Thoracic aorta (tissue), 2 donors: ENCODE measurements at regions not wholly inside any gene's neighbourhood (a gene's known extent, or its start where the extent isn't known, plus 50 kb on each side); places are given as distances from the start of the nearest gene placed in this dataset.
A peak's percentile ranks its signal among the peaks of the same experiment; 100 is the strongest.

Source experiments
- ATAC-seq: fragments of 150-250 bp; one replicate; pipeline ENCODE4 v1.8.0; 2017; ENCODE audit warnings: low read depth; ENCODE audit not compliant: insufficient number of reproducible peaks, low FRiP score
- DNase-seq: peaks from one replicate; pipeline ENCODE4 v3.0.0-alpha.2; 2020; ENCODE audit warnings: low spot score
- H3K27ac ChIP-seq, 2 donors: fragments of 200-600 bp; sonication (generic); 1 replicate in 1 of 2; 2 replicates in 1 of 2; pipeline ENCODE4 v1.5.1; 2016; ENCODE audit warnings: mild to moderate bottlenecking in 2 of 2, moderate library complexity in 2 of 2
- H3K27me3 ChIP-seq: fragments of 200-600 bp; sonication (generic); replicated peaks from 2 replicates; pipeline ENCODE4 v1.6.0; 2016; ENCODE audit warnings: mild to moderate bottlenecking; ENCODE audit not compliant: insufficient read depth
- H3K36me3 ChIP-seq: fragments of 200-600 bp; sonication (generic); one replicate; pipeline ENCODE4 v1.5.1; 2016
- H3K4me1 ChIP-seq, 2 donors: fragments of 200-600 bp; sonication (generic); 1 replicate in 1 of 2; 2 replicates in 1 of 2; pipeline versions ENCODE4 v1.5.1 to v1.6.0; 2016; ENCODE audit warnings: low read depth in 2 of 2, mild to moderate bottlenecking in 1 of 2; ENCODE audit not compliant: control insufficient read depth in 1 of 2
- H3K4me3 ChIP-seq: fragments of 200-600 bp; sonication (generic); 2 replicates; pipeline ENCODE4 v1.5.1; 2016; ENCODE audit warnings: mild to moderate bottlenecking
- H3K9me3 ChIP-seq: fragments of 200-600 bp; sonication (generic); 2 replicates; pipeline ENCODE4 v1.5.1; 2016
- CTCF ChIP-seq: fragments of 200-600 bp; sonication (generic); IDR thresholded peaks from one replicate; pipeline ENCODE4 v1.5.1; 2019; ENCODE audit warnings: antibody characterized with exemption

GRCh38 chr2:43082111-43082894, 144.1 kb downstream of the ZFP36L2 start:
- H3K27me3 ChIP-seq = no peaks in the 10 kb centered on the region
- TF ChIP-seq CTCF = no peak
- ATAC-seq (no peak), DNase-seq (no peak)
- H3K27ac ChIP-seq = peak overlapping the region; percentile 98 to 99
- peaks cover 48 to 61% of the 10 kb centered on the region in 2 donors for H3K4me1 ChIP-seq
- H3K36me3 ChIP-seq = no peaks in the 10 kb centered on the region
- H3K4me3 ChIP-seq = no peak overlapping the region
- H3K9me3 ChIP-seq = no peaks in the 10 kb centered on the region

GRCh38 chr2:43081131-43081765, 145.2 kb downstream of the ZFP36L2 start:
- H3K27ac ChIP-seq = peak overlapping the region; percentile 98 to 99
- peaks cover 47 to 61% of the 10 kb centered on the region in 2 donors for H3K4me1 ChIP-seq
- ATAC-seq (no peak), DNase-seq (no peak)
- no peaks in the 10 kb centered on the region for H3K27me3 ChIP-seq
- no peak overlapping the region for H3K4me3 ChIP-seq
- TF ChIP-seq CTCF = no peak
- H3K36me3 ChIP-seq = no peaks in the 10 kb centered on the region
- H3K9me3 ChIP-seq = no peaks in the 10 kb centered on the region

DNA sequence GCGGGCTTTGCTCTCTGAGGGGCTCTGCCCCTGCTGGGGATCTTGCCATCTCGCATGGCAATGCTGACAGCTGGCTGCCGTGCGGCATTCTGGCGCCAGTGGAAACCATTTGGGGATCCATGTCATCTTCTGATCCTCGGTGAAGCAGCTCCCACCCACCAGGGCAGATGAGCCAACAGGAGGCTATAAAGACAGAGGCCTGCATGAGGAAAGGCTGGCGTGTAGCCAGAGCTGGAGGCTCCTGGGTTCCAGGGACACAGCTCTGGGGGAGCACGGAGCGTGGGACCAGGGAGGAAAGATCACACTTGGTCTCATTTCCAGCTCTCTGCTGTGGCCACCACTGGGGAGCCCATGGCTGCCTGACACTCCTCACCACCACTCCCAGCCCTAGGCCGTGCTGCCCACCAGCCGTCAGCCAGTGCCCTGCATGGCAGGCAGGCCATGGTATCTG, 145.8 kb downstream of the ZFP36L2 start:
- TF ChIP-seq CTCF = no peak
- H3K27me3 ChIP-seq = no peaks in the 10 kb centered on the region
- ATAC-seq = no peak
- no peaks in the 10 kb centered on the region for H3K36me3 ChIP-seq
- peaks cover 47 to 61% of the 10 kb centered on the region in 2 donors for H3K4me1 ChIP-seq
- H3K4me3 ChIP-seq = no peak overlapping the region
- no peak for DNase-seq
- no peaks in the 10 kb centered on the region for H3K9me3 ChIP-seq
- no peak overlapping the region for H3K27ac ChIP-seq

DNA sequence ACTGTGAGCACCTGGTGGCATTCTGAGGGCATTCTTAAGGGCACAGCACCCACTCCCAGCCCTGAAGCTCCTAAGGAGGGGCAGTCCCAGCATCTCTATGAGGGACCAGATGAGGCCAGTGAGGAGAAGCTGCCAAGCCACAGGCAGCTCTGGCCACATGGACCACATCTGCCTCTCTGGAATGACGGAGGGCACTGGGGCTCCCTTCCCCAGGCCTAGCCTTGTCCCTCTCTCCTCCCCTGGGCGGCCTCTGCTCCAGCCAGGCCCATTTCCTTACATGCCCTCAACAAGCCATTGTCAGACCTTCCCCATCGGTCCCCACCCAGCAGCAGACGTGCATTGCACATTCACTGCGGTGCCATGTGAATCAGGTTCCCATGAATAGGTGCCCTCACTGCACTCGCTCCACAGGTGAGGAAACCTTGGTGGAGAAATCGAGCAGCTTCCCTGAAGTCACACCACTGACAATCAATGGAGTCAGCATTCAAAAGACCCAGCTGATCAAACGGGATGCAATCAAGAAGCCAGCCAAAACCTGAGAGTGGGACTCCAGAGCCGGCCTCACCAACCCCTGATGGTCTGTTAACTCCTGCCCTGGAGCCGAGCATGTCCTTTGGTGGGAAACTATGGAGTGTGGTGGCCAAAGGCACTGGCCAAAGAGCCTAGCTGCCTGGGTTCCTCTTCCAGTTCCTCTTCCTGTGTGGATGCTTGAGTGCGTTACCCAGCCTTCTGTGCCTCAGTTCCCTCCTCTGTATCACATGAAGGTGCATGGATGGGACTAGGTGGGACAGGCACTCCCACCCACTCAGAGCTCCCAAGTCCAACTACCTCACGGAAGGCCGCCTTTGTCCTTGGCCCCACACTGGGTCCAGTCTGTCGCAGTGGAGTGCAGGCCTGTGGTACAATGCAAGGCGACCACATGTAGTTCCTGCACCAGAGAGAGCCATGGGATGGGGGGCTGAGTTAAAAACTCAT, 147.3 kb downstream of the ZFP36L2 start:
- no peak overlapping the region for H3K4me3 ChIP-seq
- ATAC-seq (no peak), DNase-seq (no peak)
- no peak for TF ChIP-seq CTCF
- no peak overlapping the region for H3K27ac ChIP-seq
- H3K36me3 ChIP-seq = no peaks in the 10 kb centered on the region
- H3K27me3 ChIP-seq = no peaks in the 10 kb centered on the region
- H3K4me1 ChIP-seq = peaks cover 44 to 60% of the 10 kb centered on the region in 2 donors
- no peaks in the 10 kb centered on the region for H3K9me3 ChIP-seq
